B cell (primary cell): ENCODE measurements at regions not wholly inside any gene's neighbourhood (a gene's known extent, or its start where the extent isn't known, plus 50 kb on each side); places are given as distances from the start of the nearest gene placed in this dataset.

Experiments
- CTCF ChIP-seq: fragments of 200-600 bp; IDR thresholded peaks from one replicate; pipeline ENCODE4 v1.8.0; 2022; ENCODE audit warnings: antibody characterized with exemption, mild to moderate bottlenecking
- EZH2 ChIP-seq: IDR thresholded peaks from 2 replicates; pipeline ENCODE4 v1.6.1; 2012; ENCODE audit warnings: borderline replicate concordance, low read depth, mild to moderate bottlenecking, moderate library complexity, low read length; ENCODE audit not compliant: insufficient read depth, poor library complexity, severe bottlenecking

GRCh38 chr1:10906866-10907519 is 105.5 kb upstream of the TARDBP start:
- TF ChIP-seq CTCF, result no peak
- TF ChIP-seq EZH2, result no peak
